Lung (tissue), 11 donors: ENCODE measurements at regions not wholly inside any gene's neighbourhood (a gene's known extent, or its start where the extent isn't known, plus 50 kb on each side); places are given as distances from the start of the nearest gene placed in this dataset.
A peak's percentile ranks its signal among the peaks of the same experiment; 100 is the strongest.

Experiments used
- ATAC-seq: fragments of 200-7000 bp; cut with Tn5 transposase; one replicate; pipeline ENCODE4 v1.9.1; 2020; ENCODE audit warnings: moderate number of reproducible peaks; ENCODE audit not compliant: insufficient read depth, low FRiP score
- DNase-seq, 3 donors: peaks; one replicate each; pipeline ENCODE4 v3.0.0-alpha.2; 2013 to 2017
- H3K27ac ChIP-seq, 2 donors: one replicate each; pipeline ENCODE4 v1.5.1; 2013; ENCODE audit warnings: mild to moderate bottlenecking in 2 of 2, moderate library complexity in 2 of 2, control low read depth in 1 of 2, inconsistent platforms in 1 of 2, low read depth in 1 of 2, low read length in 1 of 2
- H3K27me3 ChIP-seq, 3 donors: one replicate each; pipeline ENCODE4 v1.5.1; 2013; ENCODE audit warnings: low read length in 2 of 3; ENCODE audit not compliant: control insufficient read depth in 3 of 3, insufficient read depth in 3 of 3
- H3K36me3 ChIP-seq, 4 donors: one replicate each; pipeline ENCODE4 v1.5.1; 2013; ENCODE audit warnings: low read length in 4 of 4, mild to moderate bottlenecking in 1 of 4, moderate library complexity in 1 of 4; ENCODE audit not compliant: control insufficient read depth in 4 of 4, insufficient read depth in 4 of 4
- H3K4me1 ChIP-seq, 5 donors: one replicate each; pipeline ENCODE4 v1.5.1; 2013; ENCODE audit warnings: low read length in 5 of 5, mild to moderate bottlenecking in 2 of 5, moderate library complexity in 1 of 5; ENCODE audit not compliant: control insufficient read depth in 5 of 5, insufficient read depth in 5 of 5
- H3K4me3 ChIP-seq: one replicate; pipeline ENCODE4 v1.5.1; 2013; ENCODE audit warnings: mild to moderate bottlenecking, control low read depth, moderate library complexity
- H3K9ac ChIP-seq, 2 donors: one replicate each; pipeline ENCODE4 v1.5.1; 2013; ENCODE audit warnings: low read length in 2 of 2, control low read depth in 1 of 2; ENCODE audit not compliant: insufficient read depth in 1 of 2
- H3K9me3 ChIP-seq, 4 donors: one replicate each; pipeline ENCODE4 v1.5.1; 2013; ENCODE audit warnings: low read length in 3 of 4, mild to moderate bottlenecking in 1 of 4, moderate library complexity in 1 of 4; ENCODE audit not compliant: control insufficient read depth in 4 of 4, insufficient read depth in 3 of 4
- CTCF ChIP-seq: IDR thresholded peaks from 2 replicates; pipeline ENCODE4 v1.5.1; 2012; ENCODE audit warnings: mild to moderate bottlenecking; ENCODE audit errors: control extremely low read depth, extremely low read depth
- WGBS, 2 donors: extraction: QIAGEN DNeasy Blood & Tissue Kit; methylation state at CpG; one replicate each; pipeline ENCODE4 v1.1.7; 2013; 5-methylcytosine and 5-hydroxymethylcytosine counted together
- donor health status: control.
- donor health status: control.
- donor health status: Bipolar disorder and iron deficiency.
- donor health status: healthy.
- donor health status: DM: yes; HTN: yes; CAD: no.

DNA sequence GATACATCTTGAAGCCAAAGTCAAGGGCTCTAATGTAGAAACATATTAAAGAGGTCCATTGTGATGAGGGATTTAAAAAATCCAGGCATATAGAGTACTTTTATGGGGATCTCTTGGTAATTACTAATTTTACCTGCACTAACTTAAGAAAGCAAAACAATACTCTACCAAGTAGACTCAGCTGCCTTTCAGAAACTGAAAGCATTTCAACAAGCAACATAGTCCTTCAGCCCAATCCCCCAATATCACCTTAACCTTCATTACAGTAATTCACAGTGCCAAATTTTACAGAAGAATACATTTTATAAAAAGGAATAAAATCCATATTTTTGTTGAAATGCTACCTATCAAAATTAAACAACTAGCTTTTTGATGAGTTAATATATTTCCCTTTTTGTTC is 422.9 kb downstream of the DTHD1 start:
- Histone ChIP-seq H3K27ac (no peak overlapping the region), H3K36me3 (no peaks in the 10 kb centered on the region), H3K4me3 (no peak overlapping the region), H3K27me3 (no peaks in the 10 kb centered on the region), H3K9me3 (peaks cover 0 to 5% (median 0%) of the 10 kb centered on the region in 4 donors), H3K9ac (no peak overlapping the region), H3K4me1 (no peaks in the 10 kb centered on the region)
- no peak for TF ChIP-seq CTCF
- no peak for DNase-seq
- ATAC-seq = no peak

DNA sequence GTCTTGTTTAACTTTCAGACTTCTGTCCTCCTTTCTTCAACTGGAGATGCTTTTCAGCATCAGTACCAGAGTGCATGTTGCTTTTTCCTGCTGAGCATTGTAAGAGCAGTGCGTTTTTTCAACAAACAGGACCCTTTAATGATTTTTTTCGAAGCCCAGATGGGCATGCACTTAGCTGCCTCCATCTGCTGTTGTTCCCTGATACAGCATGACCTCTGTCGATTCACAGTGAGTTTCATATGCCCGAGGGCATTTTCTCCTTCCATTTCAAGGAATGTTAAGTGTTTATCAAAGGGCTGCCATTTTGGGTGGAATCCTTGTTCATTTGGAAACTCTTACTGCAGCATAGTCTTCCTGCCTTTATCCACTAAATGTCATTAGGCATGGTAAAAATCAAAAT is 428.6 kb downstream of the DTHD1 start:
- H3K9me3 ChIP-seq = no peaks in the 10 kb centered on the region
- 70 to 80% methylated on average over 4 of the region's 4 CpGs for WGBS, 2 donors
- ATAC-seq = no peak
- no peaks in the 10 kb centered on the region for H3K4me1 ChIP-seq
- DNase-seq = no peak
- H3K27me3 ChIP-seq = no peaks in the 10 kb centered on the region
- H3K36me3 ChIP-seq = no peaks in the 10 kb centered on the region
- no peak for TF ChIP-seq CTCF
- H3K9ac ChIP-seq = no peak overlapping the region
- H3K4me3 ChIP-seq = no peak overlapping the region
- no peak overlapping the region for H3K27ac ChIP-seq

GRCh38 chr4:36712013-36712412 is 430.6 kb downstream of the DTHD1 start:
- Histone ChIP-seq H3K9me3 (peaks cover 0 to 2% (median 0%) of the 10 kb centered on the region in 4 donors), H3K27me3 (no peaks in the 10 kb centered on the region), H3K9ac (no peak overlapping the region), H3K36me3 (no peaks in the 10 kb centered on the region), H3K27ac (no peak overlapping the region), H3K4me3 (no peak overlapping the region), H3K4me1 (no peaks in the 10 kb centered on the region)
- ATAC-seq = no peak
- TF ChIP-seq CTCF = no peak
- DNase-seq = peak in 1 of 3 donors; percentile 7

GRCh38 chr4:36716874-36717273 is 435.5 kb downstream of the DTHD1 start:
- DNase-seq (no peak), ATAC-seq (no peak)
- 89 to 93% methylated on average over 4 of the region's 4 CpGs for WGBS, 2 donors
- H3K27me3 ChIP-seq = no peaks in the 10 kb centered on the region
- no peak overlapping the region for H3K9ac ChIP-seq
- no peak overlapping the region for H3K27ac ChIP-seq
- H3K36me3 ChIP-seq = no peaks in the 10 kb centered on the region
- peaks cover 0 to 2% (median 0%) of the 10 kb centered on the region in 4 donors for H3K9me3 ChIP-seq
- H3K4me1 ChIP-seq = no peaks in the 10 kb centered on the region
- no peak overlapping the region for H3K4me3 ChIP-seq
- no peak for TF ChIP-seq CTCF
